GM12878 (cell line): ENCODE measurements at regions not wholly inside any gene's neighbourhood (a gene's known extent, or its start where the extent isn't known, plus 50 kb on each side); places are given as distances from the start of the nearest gene placed in this dataset.

Experiments
- ATAC-seq: fragments of 200-7000 bp; cut with Tn5 transposase; 3 replicates; pipeline ENCODE4 v1.9.1; 2020; ENCODE audit warnings: mild to moderate bottlenecking, moderate library complexity
- BruUV-seq: library from RNA; stranded (reverse); fragments of 400-500 nt; replicated peaks from 2 replicates; lab custom pipeline; 2021; lab: Mats Ljungman, UMichigan
- CTCF ChIA-PET: fragments of 300-600 bp; sonication (Branson Sonifier 250); formaldehyde crosslinking; extraction: SDS; loops from one replicate; lab custom pipeline; 2021; ENCODE audit warnings: inconsistent platforms; lab: Yijun Ruan, JAX
- POLR2A ChIA-PET: fragments of 350-600 bp; formaldehyde crosslinking; extraction: SDS; loops from one replicate; lab custom pipeline; 2021; ENCODE audit warnings: inconsistent platforms; lab: Charles Lee
- RAD21 ChIA-PET: fragments of 300-600 bp; sonication (Branson Sonifier 250); formaldehyde crosslinking; loops from one replicate; lab custom pipeline; 2023; ENCODE audit warnings: antibody characterized with exemption; ENCODE audit not compliant: unreplicated experiment; lab: Charles Lee
- SMC1A ChIA-PET: fragments of 300-600 bp; sonication (Branson Sonifier 250); formaldehyde crosslinking; loops from one replicate; lab custom pipeline; 2023; ENCODE audit not compliant: unreplicated experiment, uncharacterized antibody; lab: Charles Lee
- DNase-seq: peaks from one replicate; pipeline ENCODE4 v3.0.0-alpha.2; 2011; ENCODE audit warnings: low read depth, low spot score
- FAIRE-seq: peaks from 3 replicates; lab custom pipeline; 2011; peaks lifted over from hg19 to GRCh38; lab: Jason Lieb, UNC
- H2AFZ ChIP-seq: 2 replicates; pipeline ENCODE4 v1.6.0; 2011; ENCODE audit warnings: low read depth, low read length, control low read depth; ENCODE audit not compliant: control insufficient read depth
- H3K27ac ChIP-seq: 2 replicates; pipeline ENCODE4 v1.5.1; 2011; ENCODE audit warnings: control low read depth; ENCODE audit not compliant: control insufficient read depth, insufficient read depth
- H3K27me3 ChIP-seq, 2 experiments: replicated peaks in 1 of 2; 2 replicates each; pipeline versions ENCODE4 v1.6.0 to v1.6.1; 2011; ENCODE audit warnings: low read length in 1 of 2; ENCODE audit not compliant: control insufficient read depth in 2 of 2, insufficient read depth in 2 of 2
- H3K36me3 ChIP-seq, 2 experiments: 2 replicates each; pipeline ENCODE4 v1.5.1; 2011; ENCODE audit warnings: low read length in 1 of 2; ENCODE audit not compliant: control insufficient read depth in 2 of 2, insufficient read depth in 2 of 2
- H3K4me1 ChIP-seq: 2 replicates; pipeline ENCODE4 v1.6.1; 2011; ENCODE audit warnings: mild to moderate bottlenecking, low read length, moderate library complexity, mixed read lengths; ENCODE audit not compliant: control insufficient read depth, insufficient read depth
- H3K4me2 ChIP-seq: 2 replicates; pipeline ENCODE4 v1.6.0; 2011; ENCODE audit warnings: control low read depth; ENCODE audit not compliant: control insufficient read depth, insufficient read depth
- H3K4me3 ChIP-seq: fragments of 200-600 bp; sonication (generic); 2 replicates; pipeline ENCODE4 v1.5.1; 2016
- H3K79me2 ChIP-seq: 2 replicates; pipeline ENCODE4 v1.6.0; 2011; ENCODE audit warnings: low read length; ENCODE audit not compliant: control insufficient read depth, insufficient read depth
- H3K9ac ChIP-seq: 2 replicates; pipeline ENCODE4 v1.8.0; 2011; ENCODE audit warnings: low read length, control low read depth, mixed read lengths; ENCODE audit not compliant: control insufficient read depth, insufficient read depth
- H3K9me3 ChIP-seq: replicated peaks from 3 replicates; pipeline ENCODE4 v1.5.1; 2011; ENCODE audit warnings: mild to moderate bottlenecking, low read length; ENCODE audit not compliant: control insufficient read depth, insufficient read depth
- H4K20me1 ChIP-seq: 2 replicates; pipeline ENCODE4 v1.6.0; 2011; ENCODE audit not compliant: control insufficient read depth, insufficient read depth
- IKZF1 ChIP-seq: fragments of 450-650 bp; conservative IDR thresholded peaks from 2 replicates; pipeline ENCODE4 v1.6.1; 2017; ENCODE audit warnings: antibody characterized with exemption, mild to moderate bottlenecking
- IRF5 ChIP-seq: fragments of 450-650 bp; IDR thresholded peaks from 2 replicates; pipeline ENCODE4 v1.6.1; 2017; ENCODE audit warnings: borderline replicate concordance
- MYC ChIP-seq: IDR thresholded peaks from 2 replicates; pipeline ENCODE4 v1.6.1; 2011; ENCODE audit warnings: mild to moderate bottlenecking, low read length, moderate library complexity, inconsistent platforms; ENCODE audit not compliant: insufficient read depth, insufficient replicate concordance, insufficient read length, severe bottlenecking
- RCOR1 ChIP-seq: conservative IDR thresholded peaks from 2 replicates; pipeline ENCODE4 v1.6.1; 2012; ENCODE audit warnings: low read depth, low read length, improper control_type of control experiment
- SMAD1 ChIP-seq: fragments of 450-650 bp; IDR thresholded peaks from 2 replicates; pipeline ENCODE4 v1.6.1; 2018; ENCODE audit warnings: mild to moderate bottlenecking, low read depth; ENCODE audit not compliant: partially characterized antibody
- SRF ChIP-seq, 2 experiments: IDR thresholded peaks; 2 replicates each; pipeline ENCODE4 v1.6.1; 2011; ENCODE audit warnings: low read depth in 2 of 2, low read length in 2 of 2, mild to moderate bottlenecking in 1 of 2, moderate library complexity in 1 of 2
- WRNIP1 ChIP-seq: IDR thresholded peaks from 2 replicates; pipeline ENCODE4 v1.6.1; 2011; ENCODE audit warnings: low read depth, low read length, improper control_type of control experiment, borderline replicate concordance
- ZNF687 ChIP-seq: fragments of 450-650 bp; IDR thresholded peaks from 2 replicates; pipeline ENCODE4 v1.6.1; 2017; ENCODE audit warnings: mild to moderate bottlenecking, moderate library complexity
- WGBS: methylation state at CpG from one replicate; pipeline ENCODE4 v1.1.6; 2016; ENCODE audit warnings: low lambda C conversion rate; ENCODE audit not compliant: insufficient replicate concordance, insufficient coverage; ENCODE audit errors: missing lambda C conversion rate; 5-methylcytosine and 5-hydroxymethylcytosine counted together
- in situ Hi-C: fragments of 300-500 bp; cut with MboI; formaldehyde crosslinking; loops from 9 replicates; pipeline ENCODE4 v1.14.3; 2018; ENCODE audit warnings: mixed read lengths
- intact Hi-C: fragments of 100-400 bp; cut with micrococcal nuclease; formaldehyde crosslinking; loops from one replicate; pipeline ENCODE4 v1.14.2; 2022; ENCODE audit not compliant: unreplicated experiment

- TF ChIP-seq ZNF687 (no peak), IKZF1 (no peak)
- TF ChIP-seq, all 136 proteins: peak for 0
Measured at GRCh38 chr5:34483442-34484033, 172.6 kb upstream of the RAI14 start (continued).

GRCh38 chr5:34484216-34484920 lies 171.8 kb upstream of the RAI14 start:
- in situ Hi-C loops = loop anchor here (25.0 kb wide), 1 partner anchor 428 kb away; the partner anchor contains the start of genes BRIX1 and RAD1
- no TSS peak for BruUV-seq

More at GRCh38 chr5:34484216-34484920, 171.8 kb upstream of the RAI14 start:
- WGBS = 78% methylated on average over 3 of the region's 3 CpGs
- ATAC-seq (no peak), DNase-seq (no peak), FAIRE-seq (no peak)
- TF ChIP-seq WRNIP1 (no peak), SMAD1 (no peak), MYC (no peak), IRF5 (no peak), RCOR1 (no peak), SRF (IDR thresholded peaks at IDR 0.05; ENCODE audit: low read depth in 2 of 2, low read length in 2 of 2) (peak in 1 of 2 experiments; percentile 74; a peak in 1 of 4 replicates)
- POLR2A ChIA-PET = no interaction called here
- H3K9me3 ChIP-seq = no peaks in the 10 kb centered on the region; the same call in 2 of the 3 replicates
- no peaks in the 10 kb centered on the region for H3K4me1 ChIP-seq
- intact Hi-C loops = loop anchor here (10.0 kb wide), 2 partner anchors 150 to 520 kb away; no protein-coding TSS in a partner anchor
- no peak overlapping the region for H3K9ac ChIP-seq
- H3K4me2 ChIP-seq = no peak overlapping the region
- RAD21 ChIA-PET = interaction anchor here (0.7 to 3.4 kb wide), 3 partner anchors 8 to 54 kb away, joined by 3 to 21 read pairs (median 9); no protein-coding TSS in a partner anchor
- no peak overlapping the region for H3K4me3 ChIP-seq
- H2AFZ ChIP-seq = no peak overlapping the region
- H3K27me3 ChIP-seq = no peaks in the 10 kb centered on the region
- no peaks in the 10 kb centered on the region for H3K36me3 ChIP-seq
- SMC1A ChIA-PET = interaction anchor here (0.6 to 2.6 kb wide), 4 partner anchors 8 to 233 kb away, joined by 3 to 10 read pairs (median 3); no protein-coding TSS in a partner anchor
- H3K79me2 ChIP-seq = no peaks in the 10 kb centered on the region
- CTCF ChIA-PET = interaction anchor here (0.8 to 4.4 kb wide), 10 partner anchors 9 to 519 kb away, joined by 3 to 47 read pairs (median 12); no protein-coding TSS in a partner anchor
- no peak overlapping the region for H3K27ac ChIP-seq
- H4K20me1 ChIP-seq = no peaks in the 10 kb centered on the region
